ENCODE measurements at regions not wholly inside any gene's neighbourhood (a gene's known extent, or its start where the extent isn't known, plus 50 kb on each side); places are given as distances from the start of the nearest gene placed in this dataset.

DNA sequence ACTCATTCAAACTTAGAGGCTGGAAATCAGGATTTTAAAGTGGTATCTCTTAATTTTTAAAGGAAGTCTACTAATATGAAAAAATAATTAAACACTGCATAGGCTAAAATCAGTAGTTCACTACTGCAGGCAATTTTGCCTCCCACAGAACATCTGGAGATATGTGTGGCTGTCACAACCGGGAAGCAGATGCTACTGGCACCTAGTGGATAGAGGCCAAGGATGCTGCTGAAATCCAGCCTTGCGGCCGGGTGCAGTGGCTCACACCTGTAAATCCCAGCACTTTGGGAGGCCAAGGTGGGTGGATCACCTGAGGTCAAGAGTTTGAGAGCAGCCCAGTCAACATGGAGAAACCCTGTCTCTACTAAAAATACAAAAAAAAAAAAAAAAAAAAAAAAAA is 473.9 kb downstream of the XYLT1 start:
- peaks cover 6% of the 10 kb centered on the region for H3K27me3 Mint-ChIP-seq (ENCODE audit: low read depth, unreplicated experiment)
- no peak overlapping the region for H3K27ac Mint-ChIP-seq (ENCODE audit: unreplicated experiment)
- H3K36me3 ChIP-seq (ENCODE audit: insufficient read depth, low read length) = no peaks in the 10 kb centered on the region
- H4K20me1 ChIP-seq (ENCODE audit: insufficient read depth, low read length) = no peaks in the 10 kb centered on the region
- no peak overlapping the region for H3K4me2 ChIP-seq (ENCODE audit: low read length)
- no peak overlapping the region for H3K4me3 Mint-ChIP-seq (ENCODE audit: unreplicated experiment)
- no peak overlapping the region for H3K4me3 ChIP-seq (ENCODE audit: insufficient read depth, low read depth, low read length)
- no peaks in the 10 kb centered on the region for H3K9me3 ChIP-seq (ENCODE audit: insufficient read depth, low read depth, low read length)
- H3K4me1 ChIP-seq (ENCODE audit: insufficient read depth, low read length) = no peaks in the 10 kb centered on the region
- H3K36me3 Mint-ChIP-seq (ENCODE audit: low read depth, unreplicated experiment) = no peaks in the 10 kb centered on the region
- no peaks in the 10 kb centered on the region for H3K9me3 Mint-ChIP-seq (ENCODE audit: unreplicated experiment)
- no peak overlapping the region for H3K27ac ChIP-seq (ENCODE audit: low read depth, low read length)
- no peak for TF ChIP-seq EZH2 (IDR thresholded peaks at IDR 0.05; ENCODE audit: insufficient read depth, low read length)
- TF ChIP-seq, protein P1, sequence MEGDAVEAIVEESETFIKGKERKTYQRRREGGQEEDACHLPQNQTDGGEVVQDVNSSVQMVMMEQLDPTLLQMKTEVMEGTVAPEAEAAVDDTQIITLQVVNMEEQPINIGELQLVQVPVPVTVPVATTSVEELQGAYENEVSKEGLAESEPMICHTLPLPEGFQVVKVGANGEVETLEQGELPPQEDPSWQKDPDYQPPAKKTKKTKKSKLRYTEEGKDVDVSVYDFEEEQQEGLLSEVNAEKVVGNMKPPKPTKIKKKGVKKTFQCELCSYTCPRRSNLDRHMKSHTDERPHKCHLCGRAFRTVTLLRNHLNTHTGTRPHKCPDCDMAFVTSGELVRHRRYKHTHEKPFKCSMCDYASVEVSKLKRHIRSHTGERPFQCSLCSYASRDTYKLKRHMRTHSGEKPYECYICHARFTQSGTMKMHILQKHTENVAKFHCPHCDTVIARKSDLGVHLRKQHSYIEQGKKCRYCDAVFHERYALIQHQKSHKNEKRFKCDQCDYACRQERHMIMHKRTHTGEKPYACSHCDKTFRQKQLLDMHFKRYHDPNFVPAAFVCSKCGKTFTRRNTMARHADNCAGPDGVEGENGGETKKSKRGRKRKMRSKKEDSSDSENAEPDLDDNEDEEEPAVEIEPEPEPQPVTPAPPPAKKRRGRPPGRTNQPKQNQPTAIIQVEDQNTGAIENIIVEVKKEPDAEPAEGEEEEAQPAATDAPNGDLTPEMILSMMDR (IDR thresholded peaks at IDR 0.05; ENCODE audit: insufficient read depth, low read depth, low read length) = no peak
- FAIRE-seq (no peak), DNase-seq (ENCODE audit: low read depth) (no peak)
- H3K27me3 ChIP-seq (ENCODE audit: insufficient read depth, low read length) = no peaks in the 10 kb centered on the region
- H3K79me2 ChIP-seq (ENCODE audit: insufficient read depth, low read length) = no peaks in the 10 kb centered on the region
- no peaks in the 10 kb centered on the region for H3K4me1 Mint-ChIP-seq (ENCODE audit: low read depth, unreplicated experiment)
- H2AFZ ChIP-seq (ENCODE audit: low read depth, low read length) = no peak overlapping the region
- H3K9ac ChIP-seq (ENCODE audit: low read length) = no peak overlapping the region

DNA sequence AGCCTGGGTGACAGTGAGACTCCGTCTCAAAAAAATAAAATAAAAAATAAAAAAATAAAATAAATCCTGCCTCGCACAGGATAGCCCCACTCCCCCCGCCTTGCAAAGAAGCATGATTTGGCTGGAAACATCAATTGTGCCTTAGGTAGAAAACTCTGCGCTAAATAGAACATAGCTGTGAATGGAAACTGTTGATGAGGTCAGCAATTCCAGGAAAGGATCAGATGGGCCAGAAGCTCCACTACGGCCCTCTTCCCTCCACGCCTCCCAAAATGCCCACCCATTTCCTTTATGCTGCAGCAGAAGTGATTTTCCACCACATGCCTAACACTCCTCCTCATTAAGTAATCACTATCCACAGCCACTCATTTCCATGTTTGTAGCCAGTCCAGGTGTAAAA is 473.4 kb downstream of the XYLT1 start:
- H3K4me1 Mint-ChIP-seq (ENCODE audit: low read depth, unreplicated experiment) = no peaks in the 10 kb centered on the region
- H3K36me3 Mint-ChIP-seq (ENCODE audit: low read depth, unreplicated experiment) = no peaks in the 10 kb centered on the region
- Histone ChIP-seq H3K4me2 (ENCODE audit: low read length) (no peak overlapping the region), H3K4me1 (ENCODE audit: insufficient read depth, low read length) (no peaks in the 10 kb centered on the region), H3K9me3 (ENCODE audit: insufficient read depth, low read depth, low read length) (no peaks in the 10 kb centered on the region), H3K79me2 (ENCODE audit: insufficient read depth, low read length) (no peaks in the 10 kb centered on the region), H3K9ac (ENCODE audit: low read length) (no peak overlapping the region), H2AFZ (ENCODE audit: low read depth, low read length) (no peak overlapping the region), H3K27ac (ENCODE audit: low read depth, low read length) (no peak overlapping the region), H3K36me3 (ENCODE audit: insufficient read depth, low read length) (no peaks in the 10 kb centered on the region), H3K4me3 (ENCODE audit: insufficient read depth, low read depth, low read length) (no peak overlapping the region), H3K27me3 (ENCODE audit: insufficient read depth, low read length) (no peaks in the 10 kb centered on the region), H4K20me1 (ENCODE audit: insufficient read depth, low read length) (no peaks in the 10 kb centered on the region)
- no peak overlapping the region for H3K4me3 Mint-ChIP-seq (ENCODE audit: unreplicated experiment)
- TF ChIP-seq, protein P1 (IDR thresholded peaks at IDR 0.05; ENCODE audit: insufficient read depth, low read depth, low read length) = no peak
- TF ChIP-seq EZH2 (IDR thresholded peaks at IDR 0.05; ENCODE audit: insufficient read depth, low read length) = no peak
- H3K9me3 Mint-ChIP-seq (ENCODE audit: unreplicated experiment) = no peaks in the 10 kb centered on the region
- no peak for FAIRE-seq
- DNase-seq (ENCODE audit: low read depth) = no peak
- peaks cover 6% of the 10 kb centered on the region for H3K27me3 Mint-ChIP-seq (ENCODE audit: low read depth, unreplicated experiment)
- H3K27ac Mint-ChIP-seq (ENCODE audit: unreplicated experiment) = no peak overlapping the region

DNA sequence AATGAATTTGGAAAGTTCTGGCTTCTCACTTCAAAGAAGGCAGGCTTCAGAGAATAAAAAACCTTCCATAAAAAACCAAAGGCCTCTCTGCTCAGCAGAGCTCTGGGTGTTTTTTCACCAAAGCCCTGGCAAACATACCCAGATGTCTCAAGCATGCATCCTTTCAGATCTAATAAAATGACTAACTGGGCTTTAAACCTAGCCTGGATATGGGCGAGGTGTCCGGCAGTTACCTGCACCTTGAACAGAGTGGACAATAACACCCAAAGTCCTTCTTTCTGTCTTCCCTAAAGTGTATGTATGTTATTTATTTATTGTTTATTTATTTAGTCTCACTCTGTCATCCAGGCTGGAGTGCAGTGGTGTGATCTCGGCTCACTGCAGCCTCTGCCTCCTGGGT is 469.3 kb downstream of the XYLT1 start:
- no peak overlapping the region for H2AFZ ChIP-seq (ENCODE audit: low read depth, low read length)
- DNase-seq (ENCODE audit: low read depth) (no peak), FAIRE-seq (no peak)
- no peak overlapping the region for H3K4me3 ChIP-seq (ENCODE audit: insufficient read depth, low read depth, low read length)
- H3K4me2 ChIP-seq (ENCODE audit: low read length) = no peak overlapping the region
- H3K27ac Mint-ChIP-seq (ENCODE audit: unreplicated experiment) = no peak overlapping the region
- H3K9ac ChIP-seq (ENCODE audit: low read length) = no peak overlapping the region
- H3K27ac ChIP-seq (ENCODE audit: low read depth, low read length) = no peak overlapping the region
- H3K27me3 ChIP-seq (ENCODE audit: insufficient read depth, low read length) = no peaks in the 10 kb centered on the region
- H4K20me1 ChIP-seq (ENCODE audit: insufficient read depth, low read length) = no peaks in the 10 kb centered on the region
- H3K36me3 ChIP-seq (ENCODE audit: insufficient read depth, low read length) = no peaks in the 10 kb centered on the region
- peaks cover 5% of the 10 kb centered on the region for H3K9me3 Mint-ChIP-seq (ENCODE audit: unreplicated experiment)
- H3K9me3 ChIP-seq (ENCODE audit: insufficient read depth, low read depth, low read length) = no peaks in the 10 kb centered on the region
- H3K79me2 ChIP-seq (ENCODE audit: insufficient read depth, low read length) = no peaks in the 10 kb centered on the region
- H3K27me3 Mint-ChIP-seq (ENCODE audit: low read depth, unreplicated experiment) = peaks cover 2% of the 10 kb centered on the region
- no peaks in the 10 kb centered on the region for H3K4me1 Mint-ChIP-seq (ENCODE audit: low read depth, unreplicated experiment)
- TF ChIP-seq, protein P1 (IDR thresholded peaks at IDR 0.05; ENCODE audit: insufficient read depth, low read depth, low read length) = no peak
- TF ChIP-seq EZH2 (IDR thresholded peaks at IDR 0.05; ENCODE audit: insufficient read depth, low read length) = no peak
- no peaks in the 10 kb centered on the region for H3K4me1 ChIP-seq (ENCODE audit: insufficient read depth, low read length)
- H3K36me3 Mint-ChIP-seq (ENCODE audit: low read depth, unreplicated experiment) = no peaks in the 10 kb centered on the region
- no peak overlapping the region for H3K4me3 Mint-ChIP-seq (ENCODE audit: unreplicated experiment)

Measured in astrocyte (in vitro differentiated cells and primary cell).